COLO668 (cell line): ENCODE measurements at regions not wholly inside any gene's neighbourhood (a gene's known extent, or its start where the extent isn't known, plus 50 kb on each side); places are given as distances from the start of the nearest gene placed in this dataset.

Experiments
- DNase-seq: peaks from one replicate; lab custom pipeline; 2025; ENCODE audit not compliant: unreplicated experiment; lab: John Stamatoyannopoulos, UW

DNA sequence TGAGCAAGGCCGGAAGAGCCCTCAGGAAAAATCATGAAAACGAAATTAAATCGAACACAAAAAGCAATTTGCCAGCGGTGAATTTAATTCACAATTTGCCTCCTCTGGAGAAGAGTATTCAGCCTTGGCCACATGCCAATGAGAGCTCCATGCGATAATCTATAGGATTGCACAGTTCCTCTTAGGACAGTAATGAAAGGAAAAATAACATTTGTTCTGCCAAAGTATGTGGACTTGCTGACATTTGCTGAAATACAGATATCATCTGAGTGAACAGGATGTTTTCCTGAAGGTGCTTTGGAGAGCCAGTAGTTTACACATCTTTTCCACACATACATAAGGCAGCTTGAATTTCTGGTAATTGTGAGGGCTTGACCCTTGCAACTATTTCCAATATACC lies 188.6 kb upstream of the PDZRN3 start:
- DNase-seq: no peak

GRCh38 chr3:73812054-73812453 lies 187.3 kb upstream of the PDZRN3 start:
- DNase-seq: no peak

DNA sequence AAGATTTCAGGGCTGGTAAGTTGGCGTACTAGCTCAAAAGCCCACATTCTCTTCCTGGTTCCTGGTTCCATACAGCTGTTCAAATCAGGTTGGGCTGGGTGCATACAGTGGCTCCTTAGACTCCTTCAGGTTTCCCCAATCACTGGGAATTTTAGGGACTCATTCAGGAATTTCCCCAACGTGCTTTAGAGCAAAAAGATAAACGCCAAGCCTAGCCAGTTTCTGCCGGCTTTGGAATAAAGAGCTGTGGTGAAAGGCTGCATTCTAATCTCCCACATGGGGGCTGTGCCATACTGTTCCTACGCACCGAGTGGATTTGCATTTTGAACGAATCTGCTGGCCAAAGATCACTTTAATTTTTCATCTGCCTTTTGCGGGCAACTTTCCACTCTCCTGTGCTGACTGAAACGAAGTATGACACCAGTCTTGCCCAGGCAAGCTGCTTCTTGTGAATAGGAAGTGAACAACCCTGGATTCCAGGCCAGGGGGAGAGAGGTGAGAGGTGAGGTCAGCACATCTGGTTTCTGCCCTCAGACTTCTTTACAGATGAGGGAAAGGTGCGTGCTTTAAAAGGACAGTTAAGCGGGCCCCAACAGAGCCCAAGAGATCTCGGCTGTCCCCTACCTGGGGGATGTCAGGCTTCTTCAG lies 184.2 kb upstream of the PDZRN3 start:
- DNase-seq: no peak

GRCh38 chr3:73805435-73805834 lies 180.7 kb upstream of the PDZRN3 start:
- no peak for DNase-seq

GRCh38 chr3:73804204-73804603 lies 179.5 kb upstream of the PDZRN3 start:
- no peak for DNase-seq

- no peak for DNase-seq
These were observed 176.7 kb upstream of the PDZRN3 start for GRCh38 chr3:73801444-73801843.

DNA sequence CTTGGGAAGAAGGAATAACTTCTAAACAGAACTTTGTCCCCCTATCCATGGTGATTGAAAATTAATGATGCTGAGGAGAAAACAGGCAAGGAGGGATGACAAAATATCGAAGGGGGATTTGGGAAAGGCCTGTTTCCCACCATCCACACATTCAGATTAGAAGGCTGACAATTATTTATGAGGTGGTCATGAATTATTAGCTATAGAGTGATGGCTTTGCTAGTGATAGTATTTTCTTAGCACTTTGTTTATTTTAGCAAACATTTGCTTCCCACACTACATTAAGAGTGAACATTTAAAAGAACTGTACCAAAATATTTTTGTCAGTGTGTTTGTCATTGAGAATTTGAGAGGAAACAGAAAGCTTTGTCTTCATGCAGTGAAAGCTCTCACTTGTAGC lies 172.6 kb upstream of the PDZRN3 start:
- DNase-seq: no peak

DNA sequence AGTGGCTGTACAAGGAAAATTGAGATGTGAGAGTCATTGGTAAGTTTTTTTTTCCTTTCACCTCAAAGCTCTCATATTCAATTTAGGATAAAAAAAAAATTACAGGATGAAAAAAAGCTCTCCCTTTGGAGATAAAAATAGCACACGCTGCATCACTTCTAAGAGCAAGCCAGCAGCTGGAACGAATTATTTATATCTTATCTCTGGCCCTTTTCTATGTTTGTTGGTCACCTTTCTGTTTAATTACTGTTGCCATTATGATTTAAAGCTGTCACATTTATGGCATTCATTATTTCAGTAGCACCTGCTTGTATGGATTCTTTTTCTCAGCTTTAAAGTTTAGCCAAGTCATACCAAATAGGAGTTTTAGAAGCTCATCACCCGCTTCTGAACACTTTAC lies 171.6 kb upstream of the PDZRN3 start:
- no peak for DNase-seq

- DNase-seq: no peak
These were observed 166.6 kb upstream of the PDZRN3 start for GRCh38 chr3:73791356-73791755.

DNA sequence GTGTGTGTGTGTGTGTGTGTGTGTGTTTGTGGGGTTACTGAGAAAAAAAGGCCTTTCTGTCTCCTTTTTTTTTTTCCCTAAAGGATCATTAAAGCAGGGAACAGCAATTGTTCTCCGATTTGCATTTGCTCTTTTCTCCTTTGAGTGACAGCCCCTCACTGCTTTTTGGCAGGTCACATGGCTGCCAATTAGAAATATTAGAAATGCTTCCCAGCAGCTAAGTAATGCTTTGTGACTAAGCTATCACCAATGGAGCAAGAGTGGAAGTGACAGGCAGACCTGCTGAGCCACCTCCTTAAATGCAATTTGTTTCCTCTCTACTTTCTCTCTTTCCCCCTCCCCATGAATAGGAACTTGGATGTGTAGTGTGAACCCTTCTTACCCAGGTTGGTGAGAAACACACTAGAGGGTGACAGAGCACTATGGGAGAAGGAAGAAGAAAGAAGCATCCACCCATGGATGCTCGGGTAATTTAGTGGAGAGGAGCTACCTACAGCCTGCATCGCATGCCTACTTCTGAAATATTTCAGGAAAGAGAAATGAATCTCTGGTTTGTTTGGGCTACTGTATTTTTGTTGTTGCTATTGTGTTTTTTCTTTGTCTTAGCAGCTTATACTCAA lies 165.2 kb upstream of the PDZRN3 start:
- no peak for DNase-seq

GRCh38 chr3:73787620-73788019 lies 162.9 kb upstream of the PDZRN3 start:
- no peak for DNase-seq

- DNase-seq: no peak
These were observed 162.3 kb upstream of the PDZRN3 start for GRCh38 chr3:73786998-73787397.

DNA sequence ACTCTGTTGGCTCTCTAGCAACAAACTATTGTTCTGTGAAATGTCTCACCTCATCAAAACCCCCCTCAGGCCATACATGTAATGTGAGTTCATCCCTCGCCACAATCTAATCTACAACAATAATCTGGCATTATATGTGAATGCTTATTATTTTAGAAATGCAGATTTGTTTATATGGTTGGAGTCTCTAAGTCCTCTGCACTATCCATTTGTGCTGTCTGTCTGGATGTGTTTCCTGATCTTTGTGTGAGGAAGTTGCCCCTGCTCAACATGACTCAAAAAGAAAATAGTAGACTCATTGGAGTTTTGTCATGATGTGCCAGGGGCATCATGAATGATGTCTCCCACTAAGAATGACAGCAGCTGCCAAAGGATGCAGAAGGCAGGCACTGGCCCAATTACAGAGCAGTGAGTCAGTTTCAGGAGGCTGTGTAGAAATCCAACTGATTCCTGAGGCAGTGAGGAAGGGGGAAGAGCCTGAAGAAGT lies 161.6 kb upstream of the PDZRN3 start:
- no peak for DNase-seq

DNA sequence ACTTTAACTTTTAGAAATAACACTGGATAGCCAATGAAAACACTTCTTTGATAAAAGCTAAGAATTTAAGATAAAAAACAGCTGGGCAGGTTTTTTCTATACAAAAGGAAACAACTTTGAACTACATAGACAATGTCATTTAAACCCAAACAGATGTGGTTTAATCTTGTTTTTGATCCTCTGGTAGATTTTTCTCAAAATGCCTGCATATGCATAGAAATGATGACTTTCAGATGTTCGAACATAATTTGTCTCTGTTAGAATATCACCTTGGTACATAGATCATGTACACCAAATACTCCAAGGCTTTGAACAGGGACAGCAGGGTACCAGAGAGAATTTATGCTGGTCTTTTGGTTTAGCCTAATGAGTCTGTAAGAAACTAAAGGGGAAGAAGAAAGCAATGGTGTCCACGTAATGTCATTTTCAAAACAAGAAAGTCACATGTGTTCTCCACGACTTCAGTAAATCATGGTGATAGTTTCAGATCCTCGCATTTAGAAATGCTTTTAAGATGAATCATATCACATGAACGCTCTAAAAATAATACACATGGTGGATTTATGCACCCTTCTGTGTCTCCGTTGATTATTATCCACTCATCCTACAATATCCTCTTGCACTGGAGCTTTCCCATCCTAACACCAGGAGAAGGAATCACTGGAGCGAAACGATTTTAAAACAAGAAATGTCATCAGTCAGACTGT lies 160.1 kb upstream of the PDZRN3 start:
- no peak for DNase-seq

DNA sequence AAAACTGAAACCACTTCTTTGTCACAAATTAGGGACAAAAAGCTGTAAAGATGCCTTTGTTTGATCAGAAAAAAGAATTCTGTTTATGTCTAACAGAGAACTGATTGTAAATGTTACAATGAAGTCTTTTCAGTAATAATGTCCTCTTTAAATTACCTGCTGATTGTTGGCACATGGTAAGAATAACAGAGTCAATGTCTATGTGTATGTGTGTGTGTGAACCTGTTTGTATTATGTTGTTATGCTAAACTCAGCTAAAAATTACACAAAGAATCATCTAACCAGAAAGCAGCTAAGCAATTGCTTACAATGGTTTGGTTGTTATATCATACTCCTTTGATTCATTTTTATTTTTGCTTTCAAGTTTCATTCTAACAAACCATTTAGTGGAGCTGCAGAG lies 159.1 kb upstream of the PDZRN3 start:
- no peak for DNase-seq

DNA sequence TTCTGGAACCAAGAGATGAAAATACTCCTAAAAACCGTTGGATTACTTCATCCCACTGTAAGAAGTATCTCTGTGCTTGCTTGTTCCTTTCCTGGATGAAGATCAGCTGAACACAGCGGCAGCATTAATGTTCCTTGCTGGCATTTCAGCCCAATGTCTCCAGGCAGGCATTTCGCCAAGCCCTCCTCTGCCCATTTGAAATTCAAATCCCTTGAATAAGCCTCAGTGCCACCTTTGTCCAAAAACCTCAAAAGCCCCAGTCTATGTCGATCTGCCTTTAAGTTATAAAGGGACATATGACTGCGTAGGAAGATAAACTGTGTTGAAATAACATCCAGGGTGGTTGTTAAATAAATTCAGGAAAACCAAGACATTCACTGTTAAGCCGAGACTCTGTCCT lies 156.8 kb upstream of the PDZRN3 start:
- DNase-seq: no peak

- no peak for DNase-seq
These were observed 149.9 kb upstream of the PDZRN3 start for GRCh38 chr3:73774645-73775044.

DNA sequence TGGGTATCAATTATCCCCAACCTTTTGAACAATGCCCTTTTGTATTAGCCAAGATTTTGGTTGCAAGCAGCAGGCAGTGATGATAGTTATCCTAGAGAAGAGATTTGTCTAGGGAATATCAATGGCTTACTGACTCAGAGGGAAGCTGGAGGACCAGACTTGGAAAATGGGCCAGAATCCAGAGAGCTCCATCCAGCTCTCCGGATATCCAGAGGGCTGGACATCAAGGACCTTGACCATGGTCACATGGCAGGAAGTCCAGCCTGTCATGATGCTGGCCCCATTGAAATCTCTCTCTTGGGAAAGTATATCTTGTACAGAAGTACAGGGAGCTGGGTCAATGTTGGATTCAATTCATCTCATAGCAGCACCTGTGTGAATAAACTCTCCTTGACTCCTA lies 148.5 kb upstream of the PDZRN3 start:
- no peak for DNase-seq

GRCh38 chr3:73772076-73772886 lies 147.5 kb upstream of the PDZRN3 start:
- no peak for DNase-seq

DNA sequence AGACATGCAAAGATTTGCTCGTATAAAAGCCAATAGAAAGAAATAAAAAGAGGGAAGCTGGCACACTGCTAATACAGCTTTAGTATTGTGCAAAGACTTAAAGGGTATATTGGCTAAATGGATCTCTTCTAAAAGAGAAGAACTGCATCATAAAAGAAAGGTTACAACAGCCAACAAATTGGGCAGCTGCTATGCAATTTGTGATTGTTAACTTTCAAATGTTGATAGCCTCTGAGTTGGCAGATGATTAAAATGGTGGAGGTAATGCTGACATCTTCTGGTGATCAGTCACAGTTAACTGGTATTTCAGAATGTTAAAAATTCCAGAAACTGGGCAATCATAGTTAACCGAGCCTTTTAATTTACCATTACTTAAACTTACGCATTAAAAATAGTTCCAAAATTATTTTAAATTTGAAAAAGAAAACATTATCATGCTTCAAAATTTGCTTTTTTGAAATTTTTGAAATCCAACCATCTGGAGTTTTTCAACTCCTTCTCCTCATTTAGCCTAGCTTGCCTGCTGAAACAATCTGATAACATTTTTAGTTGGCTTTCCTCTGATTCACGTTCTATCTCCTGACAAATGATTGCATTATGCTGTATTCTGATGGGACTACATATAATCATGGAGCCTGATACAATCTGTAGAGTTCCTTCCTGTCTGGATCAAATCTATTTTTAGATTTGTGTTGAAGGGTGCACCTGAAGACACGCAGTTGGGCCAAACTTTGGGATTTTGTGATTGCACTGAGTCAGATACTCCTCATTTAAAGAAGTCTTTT lies 144.0 kb upstream of the PDZRN3 start:
- DNase-seq: no peak
